Keratinocyte (primary cell): ENCODE measurements at regions not wholly inside any gene's neighbourhood (a gene's known extent, or its start where the extent isn't known, plus 50 kb on each side); places are given as distances from the start of the nearest gene placed in this dataset.
"Not testable (repeated sequence)": the region's sequence is repeated elsewhere in the genome, so short reads cannot be mapped to it uniquely, and the experiment has no call there.

Experiments used
- DNase-seq: peaks from one replicate; pipeline ENCODE4 v3.0.0-alpha.2; 2011; ENCODE audit warnings: low read depth, missing footprints, low spot score
- FAIRE-seq: peaks from 2 replicates; lab custom pipeline; 2011; peaks lifted over from hg19 to GRCh38; lab: Jason Lieb, UNC
- H2AFZ ChIP-seq: 2 replicates; pipeline ENCODE4 v1.6.0; 2012; ENCODE audit warnings: low read length, control low read depth, inconsistent platforms; ENCODE audit not compliant: control insufficient read depth
- H3K27ac ChIP-seq: 2 replicates; pipeline ENCODE4 v1.5.1; 2011; ENCODE audit warnings: low read length; ENCODE audit not compliant: control insufficient read depth, insufficient read depth
- H3K27me3 ChIP-seq: 3 replicates; pipeline ENCODE4 v1.6.0; 2011; ENCODE audit warnings: low read length; ENCODE audit not compliant: control insufficient read depth, insufficient read depth; ENCODE audit errors: extremely low read depth
- H3K36me3 ChIP-seq, 2 experiments: 2 replicates in 1 of 2; 3 replicates in 1 of 2; pipeline ENCODE4 v1.5.1; 2011; ENCODE audit warnings: low read length in 2 of 2, mild to moderate bottlenecking in 1 of 2; ENCODE audit not compliant: control insufficient read depth in 2 of 2, insufficient read depth in 2 of 2; ENCODE audit errors: extremely low read depth in 1 of 2
- H3K4me1 ChIP-seq: 3 replicates; pipeline ENCODE4 v1.5.1; 2011; ENCODE audit warnings: low read length; ENCODE audit not compliant: control insufficient read depth, insufficient read depth; ENCODE audit errors: extremely low read depth
- H3K4me2 ChIP-seq: 3 replicates; pipeline ENCODE4 v1.6.0; 2011; ENCODE audit warnings: low read depth, low read length; ENCODE audit not compliant: control insufficient read depth, insufficient read depth; ENCODE audit errors: extremely low read depth
- H3K4me3 ChIP-seq, 3 experiments: fragments of 200-600 bp in 1 of 3; sonication (generic) in 1 of 3; 2 replicates in 2 of 3; 3 replicates in 1 of 3; pipeline ENCODE4 v1.5.1; 2011 to 2016; ENCODE audit warnings: low read length in 3 of 3, mild to moderate bottlenecking in 3 of 3, control low read depth in 2 of 3, inconsistent platforms in 1 of 3, low read depth in 1 of 3, mixed read lengths in 1 of 3, mixed run types in 1 of 3, moderate library complexity in 1 of 3; ENCODE audit not compliant: control insufficient read depth in 2 of 3, insufficient read depth in 2 of 3; ENCODE audit errors: extremely low read depth in 1 of 3
- H3K79me2 ChIP-seq: 2 replicates; pipeline ENCODE4 v1.6.0; 2012; ENCODE audit warnings: low read length; ENCODE audit not compliant: control insufficient read depth, insufficient read depth
- H3K9ac ChIP-seq: 3 replicates; pipeline ENCODE4 v1.6.0; 2011; ENCODE audit warnings: low read length; ENCODE audit not compliant: control insufficient read depth, insufficient read depth; ENCODE audit errors: extremely low read depth
- H3K9me1 ChIP-seq: 3 replicates; pipeline ENCODE4 v1.6.0; 2011; ENCODE audit warnings: low read length; ENCODE audit not compliant: control insufficient read depth, insufficient read depth; ENCODE audit errors: extremely low read depth
- H3K9me3 ChIP-seq: 2 replicates; pipeline ENCODE4 v1.5.1; 2012; ENCODE audit warnings: low read depth, low read length; ENCODE audit not compliant: control insufficient read depth
- H4K20me1 ChIP-seq: 3 replicates; pipeline ENCODE4 v1.6.0; 2011; ENCODE audit warnings: low read length; ENCODE audit not compliant: control insufficient read depth, insufficient read depth; ENCODE audit errors: extremely low read depth
- EZH2 ChIP-seq: IDR thresholded peaks from one replicate; pipeline ENCODE4 v1.6.1; 2012; ENCODE audit warnings: inconsistent platforms, mild to moderate bottlenecking, low read length, moderate library complexity
- dilution Hi-C: fragments of 300-500 bp; cut with MboI; formaldehyde crosslinking; loops from one replicate; pipeline ENCODE4 v1.7.0; 2020; ENCODE audit warnings: low sequenced_read_pairs; ENCODE audit not compliant: extremely low pct_ligation_motif_present
- TF ChIP-seq, protein P1 (sequence below), 3 experiments: IDR thresholded peaks in 1 of 3; conservative IDR thresholded peaks in 1 of 3; optimal IDR thresholded peaks in 1 of 3; 2 replicates in 2 of 3; 3 replicates in 1 of 3; pipeline versions ENCODE3 to v1.5.1; 2011; ENCODE audit warnings: low read length in 3 of 3, mild to moderate bottlenecking in 3 of 3, moderate library complexity in 2 of 3, control low read depth in 1 of 3, inconsistent platforms in 1 of 3; ENCODE audit not compliant: insufficient read depth in 2 of 3; ENCODE audit errors: extremely low read depth in 1 of 3

DNA sequence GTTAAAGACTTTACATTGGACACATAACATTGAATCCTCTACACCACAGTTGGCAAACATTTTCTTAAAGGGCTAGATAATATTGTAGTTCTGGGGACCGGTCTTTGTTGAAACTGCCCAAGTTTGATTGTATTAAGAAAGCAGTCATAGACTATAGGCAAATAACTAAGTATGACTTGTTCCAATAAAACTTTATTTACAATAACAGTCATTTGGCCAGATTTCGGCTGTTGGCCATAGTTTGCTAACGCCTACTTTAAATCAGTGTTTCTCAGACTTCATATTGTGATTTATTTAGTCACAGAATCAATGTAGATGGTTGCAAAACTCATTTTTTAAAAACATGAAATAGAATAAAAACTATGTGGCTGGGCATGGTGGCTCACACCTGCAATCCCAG is 531.8 kb downstream of the XYLT1 start:
- H3K9ac ChIP-seq, result no peak overlapping the region
- no peak for FAIRE-seq
- TF ChIP-seq, protein P1, sequence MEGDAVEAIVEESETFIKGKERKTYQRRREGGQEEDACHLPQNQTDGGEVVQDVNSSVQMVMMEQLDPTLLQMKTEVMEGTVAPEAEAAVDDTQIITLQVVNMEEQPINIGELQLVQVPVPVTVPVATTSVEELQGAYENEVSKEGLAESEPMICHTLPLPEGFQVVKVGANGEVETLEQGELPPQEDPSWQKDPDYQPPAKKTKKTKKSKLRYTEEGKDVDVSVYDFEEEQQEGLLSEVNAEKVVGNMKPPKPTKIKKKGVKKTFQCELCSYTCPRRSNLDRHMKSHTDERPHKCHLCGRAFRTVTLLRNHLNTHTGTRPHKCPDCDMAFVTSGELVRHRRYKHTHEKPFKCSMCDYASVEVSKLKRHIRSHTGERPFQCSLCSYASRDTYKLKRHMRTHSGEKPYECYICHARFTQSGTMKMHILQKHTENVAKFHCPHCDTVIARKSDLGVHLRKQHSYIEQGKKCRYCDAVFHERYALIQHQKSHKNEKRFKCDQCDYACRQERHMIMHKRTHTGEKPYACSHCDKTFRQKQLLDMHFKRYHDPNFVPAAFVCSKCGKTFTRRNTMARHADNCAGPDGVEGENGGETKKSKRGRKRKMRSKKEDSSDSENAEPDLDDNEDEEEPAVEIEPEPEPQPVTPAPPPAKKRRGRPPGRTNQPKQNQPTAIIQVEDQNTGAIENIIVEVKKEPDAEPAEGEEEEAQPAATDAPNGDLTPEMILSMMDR (optimal IDR thresholded peaks at IDR 0.05 in 1 of 3, IDR thresholded peaks at IDR 0.05 in 1 of 3, conservative IDR thresholded peaks at IDR 0.05 in 1 of 3; ENCODE audit: extremely low read depth in 1 of 3, insufficient read depth in 2 of 3, low read length in 3 of 3), result no peak
- TF ChIP-seq EZH2, result no peak

GRCh38 chr16:16940351-16940750 is 530.4 kb downstream of the XYLT1 start:
- no peaks in the 10 kb centered on the region for H3K36me3 ChIP-seq
- H3K9me1 ChIP-seq, result no peaks in the 10 kb centered on the region
- H3K9ac ChIP-seq, result no peak overlapping the region
- H3K79me2 ChIP-seq, result no peaks in the 10 kb centered on the region
- DNase-seq, result no peak
- FAIRE-seq, result no peak
- dilution Hi-C loops, result no loop called here
- no peak overlapping the region for H2AFZ ChIP-seq
- H3K27me3 ChIP-seq, result no peaks in the 10 kb centered on the region
- TF ChIP-seq EZH2, result no peak
- TF ChIP-seq, protein P1 (optimal IDR thresholded peaks at IDR 0.05 in 1 of 3, IDR thresholded peaks at IDR 0.05 in 1 of 3, conservative IDR thresholded peaks at IDR 0.05 in 1 of 3; ENCODE audit: extremely low read depth in 1 of 3, insufficient read depth in 2 of 3, low read length in 3 of 3), result no peak
- no peaks in the 10 kb centered on the region for H4K20me1 ChIP-seq
- no peaks in the 10 kb centered on the region for H3K9me3 ChIP-seq
- no peak overlapping the region for H3K27ac ChIP-seq
- H3K4me3 ChIP-seq, result no peak overlapping the region
- H3K4me2 ChIP-seq, result no peak overlapping the region
- no peaks in the 10 kb centered on the region for H3K4me1 ChIP-seq

More for the DNA sequence above, 531.8 kb downstream of the XYLT1 start:
- no peaks in the 10 kb centered on the region for H4K20me1 ChIP-seq
- no peak overlapping the region for H3K4me2 ChIP-seq
- no peaks in the 10 kb centered on the region for H3K4me1 ChIP-seq
- no peak overlapping the region for H2AFZ ChIP-seq
- no peaks in the 10 kb centered on the region for H3K27me3 ChIP-seq
- no peak overlapping the region for H3K27ac ChIP-seq
- no peak for DNase-seq
- no peak overlapping the region for H3K4me3 ChIP-seq
- no peaks in the 10 kb centered on the region for H3K36me3 ChIP-seq
- no peaks in the 10 kb centered on the region for H3K9me1 ChIP-seq
- dilution Hi-C loops, result no loop called here
- no peaks in the 10 kb centered on the region for H3K79me2 ChIP-seq
- no peaks in the 10 kb centered on the region for H3K9me3 ChIP-seq

- H3K27ac ChIP-seq, H3K9me1 ChIP-seq, H3K4me3 ChIP-seq, H3K4me1 ChIP-seq, H3K9me3 ChIP-seq, H3K36me3 ChIP-seq, H2AFZ ChIP-seq, dilution Hi-C loops, H3K9ac ChIP-seq, DNase-seq, H3K4me2 ChIP-seq, H3K27me3 ChIP-seq, H4K20me1 ChIP-seq, FAIRE-seq, H3K79me2 ChIP-seq: not testable (repeated sequence)
Observed at GRCh38 chr16:16942849-16943248, 527.9 kb downstream of the XYLT1 start.
